T-helper 2 cell (primary cell): ENCODE measurements at regions not wholly inside any gene's neighbourhood (a gene's known extent, or its start where the extent isn't known, plus 50 kb on each side); places are given as distances from the start of the nearest gene placed in this dataset.

ENCODE experiments used
- DNase-seq, 5 experiments: peaks; one replicate each; pipeline versions ENCODE4 v3.0.0 to v3.0.0-alpha.2; 2012 to 2022

- DNase-seq: no peak
Observed at GRCh38 chr1:212225871-212226302, 59.3 kb upstream of the PPP2R5A start.

- no peak for DNase-seq
Observed at GRCh38 chr1:212226467-212226866, 58.7 kb upstream of the PPP2R5A start.

- DNase-seq: no peak
Observed at GRCh38 chr1:212228076-212228475, 57.1 kb upstream of the PPP2R5A start.

GRCh38 chr1:212228591-212229119, 56.6 kb upstream of the PPP2R5A start:
- no peak for DNase-seq

- DNase-seq: no peak
Observed at GRCh38 chr1:212229654-212230053, 55.6 kb upstream of the PPP2R5A start.

GRCh38 chr1:212230329-212230728, 54.9 kb upstream of the PPP2R5A start:
- DNase-seq: no peak

GRCh38 chr1:212231372-212231771, 53.8 kb upstream of the PPP2R5A start:
- no peak for DNase-seq

- no peak for DNase-seq
Observed at GRCh38 chr1:212232090-212232489, 53.1 kb upstream of the PPP2R5A start.

GRCh38 chr1:212233321-212233720, 51.9 kb upstream of the PPP2R5A start:
- DNase-seq: no peak

- DNase-seq: peak in 1 of 5 experiments; percentile 35
Observed at GRCh38 chr1:212234431-212235395, 50.5 kb upstream of the PPP2R5A start.
